ENCODE measurements at regions not wholly inside any gene's neighbourhood (a gene's known extent, or its start where the extent isn't known, plus 50 kb on each side); places are given as distances from the start of the nearest gene placed in this dataset.

DNA sequence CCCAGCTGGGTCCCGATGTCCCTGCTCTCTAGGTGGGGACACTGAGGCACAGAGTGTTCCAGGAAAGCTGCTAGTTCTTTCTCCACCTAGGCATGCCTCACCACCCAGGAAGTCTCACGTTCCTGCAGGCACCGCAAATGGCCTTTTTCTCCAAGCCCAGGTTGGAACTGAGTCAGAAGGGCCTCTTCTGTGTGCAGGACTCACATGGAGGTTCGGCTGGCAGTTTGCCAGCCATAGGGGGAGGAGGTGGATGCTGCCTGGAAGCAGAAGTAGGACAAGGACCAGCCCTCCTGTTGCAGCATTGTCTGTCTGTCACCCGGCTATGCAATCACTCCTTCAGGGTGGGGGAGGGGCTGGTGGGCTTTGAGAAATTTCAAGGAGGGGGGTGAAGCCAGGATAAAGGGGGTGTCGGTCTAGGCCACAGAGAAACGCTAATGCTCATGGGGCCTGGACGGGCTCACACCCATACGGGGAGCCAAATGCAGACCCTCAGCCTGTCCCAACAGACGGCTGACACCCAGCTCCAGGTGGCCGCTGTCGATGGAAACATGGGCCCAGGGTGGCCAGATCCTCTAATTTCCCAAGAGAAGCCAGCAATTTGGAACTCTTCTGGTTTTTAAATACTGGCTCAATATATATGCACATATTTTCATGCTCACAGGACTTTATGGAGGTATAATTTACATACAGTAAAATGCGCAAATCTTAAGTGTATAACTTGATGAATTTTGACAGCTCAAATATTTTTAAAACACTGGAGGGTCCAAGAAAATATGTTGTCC lies 120.5 kb downstream of the PHETA1 start:
- no peak overlapping the region for H2AFZ ChIP-seq (ENCODE audit: insufficient read depth, low read depth, low read length, poor library complexity, severe bottlenecking)
- no peaks in the 10 kb centered on the region for H4K20me1 ChIP-seq (ENCODE audit: control insufficient read depth, insufficient read depth, low read length, poor library complexity, severe bottlenecking)
- H3K27me3 ChIP-seq (replicated peaks in 1 of 4; ENCODE audit: control extremely low read depth in 1 of 4, control insufficient read depth in 3 of 4, insufficient read depth in 4 of 4, low read length in 3 of 4), result peaks cover 0 to 5% (median 0%) of the 10 kb centered on the region in 4 experiments
- POLR2A ChIA-PET, result no interaction called here
- DNase-seq (no peak), ATAC-seq (ENCODE audit: low read depth) (no peak)
- H3K27me3 Mint-ChIP-seq, result peaks cover 25% of the 10 kb centered on the region
- H3K4me1 Mint-ChIP-seq, result no peaks in the 10 kb centered on the region
- H3K4me2 ChIP-seq (replicated peaks; ENCODE audit: low read depth, low read length, poor library complexity, severe bottlenecking), result no peak overlapping the region
- no peak overlapping the region for H3K27ac ChIP-seq (ENCODE audit: low read length in 2 of 2)
- no peak overlapping the region for H3K27ac Mint-ChIP-seq
- CTCF ChIA-PET, result no interaction called here
- no peaks in the 10 kb centered on the region for H3K36me3 ChIP-seq (replicated peaks in 1 of 2; ENCODE audit: control extremely low read depth in 1 of 2, control insufficient read depth in 1 of 2, extremely low read depth in 1 of 2, insufficient read depth in 2 of 2, low read length in 1 of 2)
- H3K79me2 ChIP-seq (ENCODE audit: control insufficient read depth, insufficient read depth, low read length), result no peaks in the 10 kb centered on the region
- H3K4me3 Mint-ChIP-seq, result no peak overlapping the region
- no peak overlapping the region for H3K4me3 ChIP-seq (ENCODE audit: control extremely low read depth in 1 of 5, extremely low read depth in 1 of 5, insufficient read depth in 1 of 5, low read depth in 2 of 5, low read length in 4 of 5)
- H3K9ac ChIP-seq (ENCODE audit: low read length), result no peak overlapping the region
- WGBS (ENCODE audit: insufficient coverage), result 79% methylated on average over 12 of the region's 13 CpGs
- H3K9me3 Mint-ChIP-seq (ENCODE audit: insufficient read depth), result peaks cover 2% of the 10 kb centered on the region
- peaks cover 0 to 19% (median 5%) of the 10 kb centered on the region in 3 donors for H3K9me3 ChIP-seq (ENCODE audit: control extremely low read depth in 1 of 3, control insufficient read depth in 2 of 3, insufficient read depth in 1 of 3, low read length in 2 of 3)
- TF ChIP-seq CTCF (IDR thresholded peaks at IDR 0.05) (no peak), EZH2 (IDR thresholded peaks at IDR 0.05; ENCODE audit: borderline replicate concordance, insufficient read depth, low read depth, low read length, poor library complexity, severe bottlenecking) (no peak)
- intact Hi-C loops (cut with micrococcal nuclease), result no loop called here
- no peaks in the 10 kb centered on the region for H3K4me1 ChIP-seq (ENCODE audit: control insufficient read depth in 2 of 2, insufficient read depth in 2 of 2, low read length in 2 of 2)

DNA sequence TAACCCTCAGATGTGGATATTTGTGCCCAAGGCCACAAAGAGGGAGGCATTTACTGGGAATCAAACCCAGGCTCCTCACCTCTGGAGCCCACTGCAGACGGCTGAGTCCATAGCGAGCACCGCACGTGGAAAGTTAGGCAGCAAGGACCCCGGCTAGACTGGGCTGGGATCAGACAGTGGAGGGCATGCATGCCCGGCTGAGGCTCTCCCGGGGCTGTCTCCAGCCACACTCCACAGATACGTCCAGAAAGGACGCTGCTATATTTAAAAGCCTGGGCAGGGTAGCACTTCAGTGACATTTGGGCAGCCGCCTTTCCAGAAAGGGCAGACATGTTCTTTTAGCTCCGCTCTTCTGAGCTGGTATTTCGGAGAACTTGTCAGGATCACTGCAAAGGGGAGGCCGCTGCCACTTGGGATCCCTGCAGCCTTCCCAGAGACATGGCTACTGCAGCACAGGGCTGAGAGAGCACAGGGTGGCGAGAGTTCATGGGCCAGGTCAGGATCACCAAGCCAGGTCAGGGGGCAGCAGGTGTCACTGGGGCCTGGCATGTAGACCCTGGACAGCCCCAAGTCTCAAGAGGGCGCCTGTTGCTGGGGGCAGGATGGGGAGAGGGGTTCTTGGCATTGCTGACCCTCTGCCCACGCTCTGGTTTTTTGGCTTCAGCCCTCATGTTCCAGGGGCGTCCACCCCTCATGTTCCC lies 121.7 kb downstream of the PHETA1 start:
- ChIA-PET POLR2A (no interaction called here), CTCF (no interaction called here)
- ATAC-seq (ENCODE audit: low read depth) (no peak), DNase-seq (no peak)
- H3K36me3 ChIP-seq (replicated peaks in 1 of 2; ENCODE audit: control extremely low read depth in 1 of 2, control insufficient read depth in 1 of 2, extremely low read depth in 1 of 2, insufficient read depth in 2 of 2, low read length in 1 of 2), result no peaks in the 10 kb centered on the region
- H3K79me2 ChIP-seq (ENCODE audit: control insufficient read depth, insufficient read depth, low read length), result no peaks in the 10 kb centered on the region
- no peaks in the 10 kb centered on the region for H4K20me1 ChIP-seq (ENCODE audit: control insufficient read depth, insufficient read depth, low read length, poor library complexity, severe bottlenecking)
- H3K9ac ChIP-seq (ENCODE audit: low read length), result no peak overlapping the region
- H3K9me3 Mint-ChIP-seq (ENCODE audit: insufficient read depth), result peaks cover 2% of the 10 kb centered on the region
- no peak overlapping the region for H3K27ac ChIP-seq (ENCODE audit: low read length in 2 of 2)
- no peaks in the 10 kb centered on the region for H3K4me1 Mint-ChIP-seq
- intact Hi-C loops (cut with micrococcal nuclease), result no loop called here
- WGBS (ENCODE audit: insufficient coverage), result 96% methylated on average over 14 of the region's 17 CpGs
- no peaks in the 10 kb centered on the region for H3K4me1 ChIP-seq (ENCODE audit: control insufficient read depth in 2 of 2, insufficient read depth in 2 of 2, low read length in 2 of 2)
- H3K4me3 ChIP-seq (ENCODE audit: control extremely low read depth in 1 of 5, extremely low read depth in 1 of 5, insufficient read depth in 1 of 5, low read depth in 2 of 5, low read length in 4 of 5), result no peak overlapping the region
- no peak overlapping the region for H3K4me2 ChIP-seq (replicated peaks; ENCODE audit: low read depth, low read length, poor library complexity, severe bottlenecking)
- TF ChIP-seq CTCF (IDR thresholded peaks at IDR 0.05) (no peak), EZH2 (IDR thresholded peaks at IDR 0.05; ENCODE audit: borderline replicate concordance, insufficient read depth, low read depth, low read length, poor library complexity, severe bottlenecking) (no peak)
- peaks cover 14% of the 10 kb centered on the region for H3K27me3 Mint-ChIP-seq
- H2AFZ ChIP-seq (ENCODE audit: insufficient read depth, low read depth, low read length, poor library complexity, severe bottlenecking), result no peak overlapping the region
- no peak overlapping the region for H3K4me3 Mint-ChIP-seq
- H3K27me3 ChIP-seq (replicated peaks in 1 of 4; ENCODE audit: control extremely low read depth in 1 of 4, control insufficient read depth in 3 of 4, insufficient read depth in 4 of 4, low read length in 3 of 4), result peaks cover 0 to 5% (median 0%) of the 10 kb centered on the region in 4 experiments
- H3K27ac Mint-ChIP-seq, result no peak overlapping the region
- H3K9me3 ChIP-seq (ENCODE audit: control extremely low read depth in 1 of 3, control insufficient read depth in 2 of 3, insufficient read depth in 1 of 3, low read length in 2 of 3), result peaks cover 0 to 16% (median 5%) of the 10 kb centered on the region in 3 donors
